CD4-positive, alpha-beta T cell treated with Interleukin-4 for 1 hour (primary cell): ENCODE measurements at regions not wholly inside any gene's neighbourhood (a gene's known extent, or its start where the extent isn't known, plus 50 kb on each side); places are given as distances from the start of the nearest gene placed in this dataset.
A peak's percentile ranks its signal among the peaks of the same experiment; 100 is the strongest.
"Not testable (repeated sequence)": the region's sequence is repeated elsewhere in the genome, so short reads cannot be mapped to it uniquely, and the experiment has no call there.

ENCODE experiments used
- DNase-seq, 2 donors: peaks; one replicate each; pipeline ENCODE4 v3.0.0-alpha.2; 2020 to 2022

DNA sequence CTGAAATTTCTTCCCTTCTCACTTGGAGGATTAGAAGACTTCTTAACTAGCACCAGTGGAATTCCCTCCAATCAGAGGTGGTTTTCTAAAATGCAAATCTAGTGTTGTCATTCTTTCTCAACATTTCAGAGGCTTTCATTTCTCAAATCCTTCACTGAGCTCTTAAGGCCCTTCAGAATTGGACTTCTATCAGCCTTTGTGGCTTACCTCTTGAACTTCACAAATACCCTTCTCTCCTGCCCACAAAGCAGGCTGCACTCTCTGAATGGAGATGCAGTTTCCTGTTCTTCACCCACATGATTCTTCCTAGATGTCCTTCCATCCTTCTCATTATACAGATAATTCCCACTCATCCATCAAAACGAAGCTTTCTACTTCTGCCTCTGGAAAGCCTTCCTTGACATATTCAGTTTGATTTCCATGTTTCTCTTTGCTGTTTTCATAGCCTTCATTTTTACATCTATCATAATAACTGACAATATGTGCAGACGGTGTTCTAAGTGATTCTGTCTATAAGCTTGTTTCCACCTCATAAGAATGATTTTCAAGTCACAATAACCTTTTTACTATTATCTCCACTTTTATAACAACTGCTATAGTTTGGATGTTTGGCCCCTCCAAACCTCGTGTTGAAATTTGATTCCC, 123.1 kb upstream of the GPR12 start:
- no peak for DNase-seq

DNA sequence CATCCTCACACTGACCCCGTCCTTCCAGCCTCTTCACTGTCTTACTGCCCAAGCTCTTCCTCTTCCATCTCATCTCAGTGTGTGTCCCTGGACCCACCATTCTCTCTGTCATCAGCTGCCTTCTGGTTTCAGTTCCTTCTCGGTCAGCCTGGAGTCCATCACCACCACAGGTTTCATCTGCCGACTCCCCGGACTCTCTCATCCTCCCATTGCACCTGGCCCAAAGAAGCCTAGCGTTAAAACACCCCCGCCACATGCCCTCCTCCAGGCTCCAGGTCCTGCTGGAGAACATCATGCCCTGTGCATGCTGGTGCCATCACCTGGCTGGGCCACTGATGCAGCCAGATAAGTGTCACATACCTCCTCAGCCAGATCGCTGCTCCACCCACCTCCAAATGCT, 122.1 kb upstream of the GPR12 start:
- no peak for DNase-seq

GRCh38 chr13:26881154-26881553, 120.6 kb upstream of the GPR12 start:
- no peak for DNase-seq

- DNase-seq = no peak
These were observed 120.1 kb upstream of the GPR12 start for GRCh38 chr13:26880735-26881134.

DNA sequence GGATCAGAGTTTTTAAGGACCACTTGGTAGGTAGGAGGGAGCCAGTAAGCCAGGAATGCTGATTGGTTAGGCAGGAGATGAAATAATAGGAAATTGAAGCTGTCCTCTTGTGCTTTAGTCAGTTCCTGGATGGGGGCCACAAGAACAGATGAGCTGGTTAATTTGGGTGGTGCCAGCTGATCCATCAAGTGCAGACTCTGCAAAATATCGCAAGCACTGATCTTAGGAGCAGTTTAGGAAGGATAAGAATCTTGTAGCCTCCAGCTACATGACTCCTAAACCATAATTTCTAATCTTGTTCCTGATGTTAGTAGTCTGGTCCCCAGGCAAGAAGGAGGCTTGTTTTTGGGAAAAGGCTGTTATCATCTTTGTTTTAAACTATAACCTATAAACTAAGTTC, 117.9 kb upstream of the GPR12 start:
- no peak for DNase-seq

GRCh38 chr13:26873386-26873698, 112.8 kb upstream of the GPR12 start:
- DNase-seq = no peak

GRCh38 chr13:26872525-26873385, 112.2 kb upstream of the GPR12 start:
- DNase-seq = peak in 1 of 2 donors; percentile 29

DNA sequence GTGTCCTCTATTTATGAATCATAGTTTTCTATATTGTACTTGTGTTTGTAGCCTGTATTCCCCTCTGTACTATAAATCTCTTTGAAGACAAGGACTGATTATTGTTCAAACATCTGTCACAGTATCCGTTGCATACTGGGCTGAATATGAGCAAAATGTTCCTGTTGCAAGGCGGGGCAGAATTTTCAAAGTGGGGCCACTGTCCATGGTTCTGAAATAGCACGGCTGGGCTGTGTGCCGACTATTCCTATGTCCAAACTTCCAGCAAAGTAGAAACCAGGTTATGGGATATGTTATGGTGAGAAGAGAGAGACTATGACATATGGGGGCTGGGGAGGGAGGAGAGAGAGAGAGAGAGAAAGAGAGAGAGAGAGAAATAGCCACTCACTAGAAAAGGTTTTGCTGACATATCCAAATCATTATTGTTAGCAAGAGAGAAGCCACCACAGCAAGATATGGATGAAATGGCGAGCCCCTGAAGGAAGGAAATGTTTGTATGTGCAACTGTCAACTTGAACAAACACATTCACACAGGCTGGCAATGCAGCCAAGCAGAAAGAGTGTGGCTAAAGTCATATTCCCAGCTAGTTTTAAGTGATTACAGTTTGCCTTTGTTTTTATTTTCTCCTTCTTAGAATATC, 107.0 kb upstream of the GPR12 start:
- DNase-seq = no peak

GRCh38 chr13:26864576-26864975, 104.0 kb upstream of the GPR12 start:
- DNase-seq = no peak

DNA sequence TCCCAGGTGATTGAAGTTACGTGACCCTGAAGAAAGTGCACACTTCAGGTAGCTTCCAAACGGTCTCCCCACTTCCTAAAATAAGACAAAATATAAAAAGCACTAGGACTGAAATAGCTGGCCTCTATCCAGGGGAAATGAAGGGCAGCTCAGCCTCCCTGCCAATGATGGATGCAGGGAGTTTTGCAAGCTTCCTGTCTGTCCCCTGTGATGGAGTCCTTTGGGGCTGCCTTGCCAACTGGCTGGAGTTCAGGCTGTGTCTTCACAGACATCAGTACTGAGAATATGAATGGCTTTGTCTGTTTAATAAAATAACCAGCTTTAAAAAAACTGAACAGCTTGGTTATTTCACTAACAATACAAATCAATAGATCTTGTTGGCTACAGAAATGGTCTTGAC, 101.4 kb upstream of the GPR12 start:
- no peak for DNase-seq

- no peak for DNase-seq
These were observed 95.3 kb upstream of the GPR12 start for GRCh38 chr13:26855921-26856320.

DNA sequence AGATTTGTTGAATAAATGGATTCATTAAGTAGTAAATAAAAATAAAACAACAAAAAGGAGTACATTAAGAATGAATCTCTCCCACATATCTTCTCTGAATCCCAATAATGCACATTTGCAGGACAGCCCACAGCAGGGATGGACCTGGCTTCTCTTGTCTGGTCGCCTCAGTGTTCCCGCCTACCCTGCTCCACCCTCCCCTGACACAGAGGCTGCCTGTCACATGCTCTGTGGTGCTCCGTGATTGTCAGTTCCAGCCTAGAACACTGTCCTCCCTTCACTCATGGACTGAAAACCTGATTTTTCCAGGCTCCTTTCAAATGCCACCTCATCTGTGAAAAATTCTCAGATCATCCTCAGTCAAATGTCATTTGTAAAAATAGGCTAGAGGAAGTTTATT, 94.5 kb upstream of the GPR12 start:
- no peak for DNase-seq

DNA sequence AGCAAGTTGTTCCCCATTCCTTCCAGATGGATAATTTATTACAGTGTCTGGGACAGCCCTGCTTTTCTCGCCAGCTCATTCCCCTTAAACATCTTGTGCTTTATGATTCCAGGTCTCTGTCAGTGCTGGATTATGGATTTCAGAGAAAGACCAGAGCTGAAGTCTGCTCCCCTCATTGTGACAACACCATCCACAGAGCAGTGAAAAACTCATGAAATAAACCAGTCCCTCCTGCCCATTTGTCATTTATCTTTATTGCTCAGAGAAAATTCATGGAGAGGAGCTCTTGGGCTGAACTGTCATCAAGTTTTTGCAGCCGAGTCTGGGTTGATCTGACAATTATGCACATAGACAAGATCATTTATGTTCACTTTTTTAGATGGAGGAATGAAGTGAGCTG, 92.7 kb upstream of the GPR12 start:
- no peak for DNase-seq

DNA sequence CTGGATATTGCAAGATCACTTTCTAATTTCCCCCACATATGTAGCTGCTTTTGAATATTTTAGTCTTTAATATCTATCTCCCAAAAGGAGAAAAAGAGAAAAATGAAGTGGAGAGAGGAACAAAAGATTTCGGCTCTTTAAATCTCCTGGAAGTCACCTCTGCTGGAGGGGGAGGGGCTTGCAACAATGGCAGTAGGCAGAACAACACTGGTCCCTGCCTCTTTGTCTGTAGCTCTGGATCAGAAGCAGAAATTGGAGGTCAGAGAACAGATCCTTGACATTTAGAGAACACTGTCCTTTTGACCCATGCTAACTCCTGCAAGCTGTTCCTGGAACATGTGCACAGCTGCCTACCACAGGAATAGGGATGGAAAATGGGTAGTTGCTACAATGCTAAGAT, 86.7 kb upstream of the GPR12 start:
- no peak for DNase-seq

DNA sequence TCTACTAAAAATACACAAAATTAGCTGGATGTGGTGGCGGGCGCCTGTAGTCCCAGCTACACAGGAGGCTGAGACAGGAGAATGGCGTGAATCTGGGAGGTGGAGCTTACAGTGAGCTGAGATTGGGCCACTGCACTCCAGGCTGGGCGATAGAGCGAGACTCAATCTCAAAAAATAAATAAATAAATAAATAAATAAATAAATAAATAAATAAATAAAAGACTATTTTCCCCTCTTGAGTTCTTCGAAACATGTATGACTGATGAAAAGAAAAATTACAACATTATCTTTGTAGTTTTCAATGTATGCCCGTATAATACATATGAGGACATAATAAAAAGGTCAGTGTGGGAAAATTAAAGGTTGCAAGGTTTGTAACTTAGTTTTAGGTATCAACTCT, 84.5 kb upstream of the GPR12 start:
- not testable (repeated sequence) for DNase-seq

DNA sequence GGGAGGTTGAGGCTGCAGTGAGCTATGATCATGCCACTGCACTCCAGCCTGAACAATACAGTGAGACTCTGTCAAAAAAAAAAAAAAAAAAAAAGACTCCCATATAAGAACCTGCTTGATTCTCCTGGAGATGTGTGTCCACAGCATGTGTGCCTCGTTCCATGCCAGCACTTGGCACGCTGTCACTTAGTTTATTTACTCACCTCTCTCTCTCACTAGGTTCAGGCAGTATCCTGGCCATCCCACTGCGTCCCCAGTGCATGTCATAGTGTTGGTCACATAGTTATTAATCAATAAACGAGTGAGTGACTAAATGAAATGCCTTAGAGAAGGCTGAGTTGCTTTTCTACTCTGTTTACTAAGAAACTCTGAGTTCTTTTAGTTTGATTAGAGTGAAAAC, 79.1 kb upstream of the GPR12 start:
- DNase-seq = no peak

GRCh38 chr13:26838821-26839220, 78.2 kb upstream of the GPR12 start:
- no peak for DNase-seq

- no peak for DNase-seq
These were observed 77.4 kb upstream of the GPR12 start for GRCh38 chr13:26837997-26838396.

GRCh38 chr13:26837102-26837501, 76.5 kb upstream of the GPR12 start:
- DNase-seq = no peak

GRCh38 chr13:26836626-26837025, 76.0 kb upstream of the GPR12 start:
- no peak for DNase-seq

- DNase-seq = no peak
These were observed 74.1 kb upstream of the GPR12 start for GRCh38 chr13:26834646-26835045.

GRCh38 chr13:26831336-26831908, 70.8 kb upstream of the GPR12 start:
- no peak for DNase-seq

DNA sequence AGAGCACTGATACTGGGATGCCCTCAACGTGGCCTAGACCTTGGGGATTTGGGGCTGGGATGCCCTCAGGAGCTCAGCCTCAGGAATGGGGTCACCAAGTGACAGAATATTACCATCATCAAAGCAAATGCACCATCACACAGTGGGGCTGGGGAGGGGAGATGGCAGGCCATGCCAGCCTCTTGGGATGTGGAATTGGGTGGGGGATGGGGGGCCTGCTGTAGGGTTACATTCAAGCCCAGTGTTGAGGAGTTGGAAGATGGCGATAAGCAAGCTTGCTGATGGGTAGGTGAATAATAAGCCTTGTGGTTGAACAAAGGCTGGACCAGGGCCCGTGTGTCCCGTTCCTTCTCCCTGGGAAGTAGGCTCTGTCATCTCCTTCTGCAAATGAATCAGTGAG, 69.1 kb upstream of the GPR12 start:
- DNase-seq = no peak

DNA sequence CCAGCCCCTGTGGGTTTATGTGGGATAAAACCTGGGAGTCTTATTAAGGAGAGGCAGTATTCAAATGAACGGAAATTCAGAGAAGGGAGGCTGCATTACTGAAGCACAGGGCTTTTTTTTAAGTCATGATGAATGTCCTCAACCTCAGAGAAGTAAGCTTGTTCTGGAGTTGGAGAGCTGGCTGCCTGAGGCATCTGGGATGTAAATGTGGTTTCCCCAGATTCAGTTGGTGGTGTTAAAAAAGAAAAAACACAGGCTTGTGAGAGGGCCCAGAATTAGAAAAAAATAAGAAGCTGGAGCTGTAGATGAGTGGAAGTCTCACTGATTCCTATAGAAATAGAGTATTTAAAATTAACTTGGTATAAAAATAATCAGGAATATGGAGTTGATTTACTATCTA, 64.0 kb upstream of the GPR12 start:
- no peak for DNase-seq
